IMR-90 (cell line): ENCODE measurements at regions not wholly inside any gene's neighbourhood (a gene's known extent, or its start where the extent isn't known, plus 50 kb on each side); places are given as distances from the start of the nearest gene placed in this dataset.

Source experiments
- ATAC-seq: fragments of 200-7000 bp; cut with Tn5 transposase; 2 replicates; pipeline ENCODE4 v1.9.1; 2020; ENCODE audit warnings: low read depth, mild to moderate bottlenecking, moderate library complexity
- BruUV-seq: library from RNA; stranded (reverse); fragments of 400-500 nt; replicated peaks from 2 replicates; lab custom pipeline; 2021; lab: Mats Ljungman, UMichigan
- CTCF ChIA-PET: fragments of 300-600 bp; formaldehyde crosslinking; extraction: SDS; loops from one replicate; lab custom pipeline; 2021; ENCODE audit warnings: antibody characterized with exemption; lab: Yijun Ruan, JAX
- POLR2A ChIA-PET: fragments of 300-600 bp; sonication (Branson Sonifier 250); formaldehyde crosslinking; loops from one replicate; lab custom pipeline; 2022; ENCODE audit warnings: antibody characterized with exemption; ENCODE audit not compliant: unreplicated experiment; lab: Charles Lee
- DNase-seq: peaks from one replicate; pipeline ENCODE4 v3.0.0; 2013
- H2AFZ ChIP-seq: replicated peaks from 2 replicates; pipeline ENCODE3; 2013; ENCODE audit warnings: low read length, mild to moderate bottlenecking; ENCODE audit not compliant: poor library complexity
- H2AK5ac ChIP-seq: 2 replicates; pipeline ENCODE4 v1.6.1; 2013; ENCODE audit warnings: low read depth, low read length, inconsistent platforms
- H2AK9ac ChIP-seq: replicated peaks from 2 replicates; pipeline ENCODE3; 2013; ENCODE audit warnings: mild to moderate bottlenecking, low read depth, low read length, moderate library complexity; ENCODE audit not compliant: poor library complexity
- H2BK120ac ChIP-seq: 2 replicates; pipeline ENCODE4 v1.6.1; 2013; ENCODE audit warnings: low read depth, low read length, inconsistent platforms
- H2BK15ac ChIP-seq: 3 replicates; pipeline ENCODE4 v1.6.1; 2013; ENCODE audit warnings: low read depth, low read length, inconsistent platforms
- H2BK20ac ChIP-seq: 2 replicates; pipeline ENCODE4 v1.6.1; 2013; ENCODE audit warnings: low read depth, mild to moderate bottlenecking, inconsistent platforms, low read length, moderate library complexity
- H2BK5ac ChIP-seq: 2 replicates; pipeline ENCODE4 v1.6.1; 2013; ENCODE audit warnings: mild to moderate bottlenecking, low read depth, low read length, inconsistent platforms; ENCODE audit not compliant: poor library complexity, severe bottlenecking
- H3K14ac ChIP-seq: replicated peaks from 2 replicates; pipeline ENCODE4 v1.6.1; 2013; ENCODE audit warnings: low read depth, low read length, inconsistent platforms
- H3K18ac ChIP-seq: 2 replicates; pipeline ENCODE4 v1.6.1; 2013; ENCODE audit warnings: low read depth, low read length, control low read depth
- H3K23ac ChIP-seq: 2 replicates; pipeline ENCODE4 v1.6.1; 2013; ENCODE audit warnings: low read depth, low read length, inconsistent platforms
- H3K27ac ChIP-seq: 2 replicates; pipeline ENCODE4 v1.5.1; 2013; ENCODE audit warnings: mild to moderate bottlenecking, control low read depth, low read length; ENCODE audit not compliant: insufficient read depth
- H3K27me3 ChIP-seq: 2 replicates; pipeline ENCODE4 v1.6.1; 2013; ENCODE audit warnings: low read length; ENCODE audit not compliant: control insufficient read depth, insufficient read depth
- H3K36me3 ChIP-seq: 2 replicates; pipeline ENCODE4 v1.6.1; 2013; ENCODE audit warnings: low read length, mixed read lengths; ENCODE audit not compliant: control insufficient read depth, insufficient read depth
- H3K4ac ChIP-seq: 2 replicates; pipeline ENCODE4 v1.6.1; 2013; ENCODE audit warnings: low read depth, low read length, inconsistent platforms
- H3K4me1 ChIP-seq: 2 replicates; pipeline ENCODE4 v1.6.1; 2013; ENCODE audit warnings: low read length, mixed read lengths; ENCODE audit not compliant: control insufficient read depth, insufficient read depth
- H3K4me2 ChIP-seq: 2 replicates; pipeline ENCODE4 v1.6.1; 2013; ENCODE audit warnings: low read depth, mild to moderate bottlenecking, control low read depth, low read length, moderate library complexity
- H3K4me3 ChIP-seq: 2 replicates; pipeline ENCODE4 v1.5.1; 2013; ENCODE audit warnings: low read depth, mild to moderate bottlenecking, control low read depth, low read length, moderate library complexity; ENCODE audit not compliant: insufficient read depth
- H3K56ac ChIP-seq: 2 replicates; pipeline ENCODE4 v1.6.1; 2013; ENCODE audit warnings: low read length, inconsistent platforms; ENCODE audit not compliant: insufficient read depth; ENCODE audit errors: extremely low read depth
- H3K79me1 ChIP-seq, 2 experiments: 2 replicates each; pipeline ENCODE4 v1.6.1; 2013; ENCODE audit warnings: low read length in 2 of 2, inconsistent platforms in 1 of 2, low read depth in 1 of 2
- H3K9ac ChIP-seq: 2 replicates; pipeline ENCODE4 v1.6.1; 2013; ENCODE audit warnings: low read depth, low read length, control low read depth
- H3K9me1 ChIP-seq: 2 replicates; pipeline ENCODE4 v1.6.1; 2013; ENCODE audit warnings: low read length, inconsistent platforms; ENCODE audit not compliant: insufficient read depth
- H3K9me3 ChIP-seq: 2 replicates; pipeline ENCODE4 v1.6.1; 2013; ENCODE audit warnings: low read length; ENCODE audit not compliant: control insufficient read depth, insufficient read depth
- H4K20me1 ChIP-seq: 2 replicates; pipeline ENCODE4 v1.6.1; 2013; ENCODE audit warnings: low read length, inconsistent platforms; ENCODE audit not compliant: insufficient read depth
- H4K5ac ChIP-seq: 2 replicates; pipeline ENCODE4 v1.6.1; 2013; ENCODE audit warnings: mild to moderate bottlenecking, low read depth, low read length, control low read depth
- H4K8ac ChIP-seq, 2 experiments: 2 replicates each; pipeline ENCODE4 v1.6.1; 2013; ENCODE audit warnings: low read depth in 2 of 2, low read length in 2 of 2, control low read depth in 1 of 2, inconsistent platforms in 1 of 2
- H4K91ac ChIP-seq: 2 replicates; pipeline ENCODE4 v1.6.1; 2013; ENCODE audit warnings: low read depth, low read length, inconsistent platforms; ENCODE audit not compliant: insufficient read depth
- ELK1 ChIP-seq: fragments of 150-350 bp; IDR thresholded peaks from 2 replicates; pipeline ENCODE4 v1.6.1; 2016; ENCODE audit warnings: low read depth, mild to moderate bottlenecking, low read length, moderate library complexity, borderline replicate concordance
- MAZ ChIP-seq: IDR thresholded peaks from 2 replicates; pipeline ENCODE4 v1.6.1; 2012; ENCODE audit warnings: low read depth, mild to moderate bottlenecking, low read length, improper control_type of control experiment, moderate library complexity, borderline replicate concordance
- MXI1 ChIP-seq: IDR thresholded peaks from 2 replicates; pipeline ENCODE4 v1.6.1; 2012; ENCODE audit warnings: low read depth, mild to moderate bottlenecking, low read length, moderate library complexity, borderline replicate concordance
- WGBS, 2 experiments: methylation state at CpG; one replicate each; pipeline versions ENCODE4 v1.1.5 to v1.1.7; 2013; ENCODE audit warnings: missing lambda C conversion rate in 2 of 2; ENCODE audit not compliant: insufficient read length in 1 of 2; ENCODE audit errors: extremely low coverage in 2 of 2; 5-methylcytosine and 5-hydroxymethylcytosine counted together
- dilution Hi-C: fragments of 300-500 bp; cut with HindIII; formaldehyde crosslinking; loops from one replicate; pipeline ENCODE4 v1.14.3; 2018; ENCODE audit warnings: low sequenced_read_pairs; ENCODE audit not compliant: unreplicated experiment
- in situ Hi-C: fragments of 300-500 bp; cut with MboI; formaldehyde crosslinking; loops from 3 replicates; pipeline ENCODE4 v1.14.3; 2019; ENCODE audit warnings: low sequenced_read_pairs, inconsistent platforms, mixed read lengths
- intact Hi-C: fragments of 100-400 bp; cut with micrococcal nuclease; formaldehyde crosslinking; loops from 2 replicates; pipeline ENCODE4 v1.10.0; 2022

GRCh38 chr4:175103403-175103802 is 185.2 kb downstream of the ADAM29 start:
- Histone ChIP-seq H2AK9ac (no peak overlapping the region), H3K14ac (no peak overlapping the region), H2AFZ (no peak overlapping the region), H3K9ac (no peak overlapping the region), H4K91ac (no peak overlapping the region), H2AK5ac (no peak overlapping the region), H2BK15ac (no peak overlapping the region), H3K56ac (no peak overlapping the region), H2BK20ac (no peak overlapping the region), H2BK5ac (no peak overlapping the region), H4K5ac (no peak overlapping the region), H3K23ac (no peak overlapping the region), H3K18ac (no peak overlapping the region), H3K9me3 (0 out of 2 replicates have a peak, but pooled peaks cover 2% of the 10 kb centered on the region), H3K27ac (no peak overlapping the region), H2BK120ac (no peak overlapping the region), H3K4ac (no peak overlapping the region), H3K36me3 (no peaks in the 10 kb centered on the region), H3K4me1 (no peaks in the 10 kb centered on the region), H3K4me3 (no peak overlapping the region), H3K4me2 (no peak overlapping the region), H4K20me1 (no peaks in the 10 kb centered on the region), H3K79me1 (no peaks in the 10 kb centered on the region), H3K27me3 (no peaks in the 10 kb centered on the region), H3K9me1 (no peaks in the 10 kb centered on the region), H4K8ac (no peak overlapping the region)
- no peak for ATAC-seq
- ChIA-PET POLR2A (no interaction called here), CTCF (no interaction called here)
- dilution Hi-C loops: no loop called here
- no TSS peak for BruUV-seq
- intact Hi-C loops: no loop called here
- in situ Hi-C loops: no loop called here
- no CpG with 5 or more reads among the region's 2 CpGs for WGBS, 2 experiments
- TF ChIP-seq MAZ: no peak
- TF ChIP-seq ELK1: no peak
- no peak for TF ChIP-seq MXI1
- no peak for DNase-seq
